IMR-90 (cell line): ENCODE measurements at regions not wholly inside any gene's neighbourhood (a gene's known extent, or its start where the extent isn't known, plus 50 kb on each side); places are given as distances from the start of the nearest gene placed in this dataset.

Experiments
- BHLHE40 ChIP-seq: fragments of 150-350 bp; IDR thresholded peaks from 2 replicates; pipeline ENCODE4 v1.6.1; 2016; ENCODE audit warnings: mild to moderate bottlenecking, low read depth, low read length
- CEBPB ChIP-seq: IDR thresholded peaks from 2 replicates; pipeline ENCODE4 v1.6.1; 2012; ENCODE audit warnings: low read depth, low read length, improper control_type of control experiment
- MAFK ChIP-seq: IDR thresholded peaks from 2 replicates; pipeline ENCODE4 v1.6.1; 2012; ENCODE audit warnings: low read depth, low read length, improper control_type of control experiment
- NFE2L2 ChIP-seq: fragments of 150-350 bp; IDR thresholded peaks from 2 replicates; pipeline ENCODE4 v1.6.1; 2016; ENCODE audit warnings: low read depth, mild to moderate bottlenecking, low read length
- POLR2A ChIP-seq: IDR thresholded peaks from 2 replicates; pipeline ENCODE4 v1.6.1; 2012; ENCODE audit warnings: mild to moderate bottlenecking, low read depth, low read length
- RFX5 ChIP-seq: IDR thresholded peaks from 2 replicates; pipeline ENCODE4 v1.8.0; 2012; ENCODE audit warnings: low read depth, mild to moderate bottlenecking, low read length, moderate library complexity
- SMC3 ChIP-seq: fragments of 150-350 bp; IDR thresholded peaks from 2 replicates; pipeline ENCODE4 v1.6.1; 2016; ENCODE audit warnings: low read depth, mild to moderate bottlenecking, antibody characterized with exemption, low read length, moderate library complexity
- TF ChIP-seq, protein P1 (sequence below): conservative IDR thresholded peaks from 2 replicates; pipeline ENCODE4 v1.5.1; 2012; ENCODE audit warnings: mild to moderate bottlenecking, low read depth, low read length, improper control_type of control experiment
- TF ChIP-seq, protein P2 (sequence below): fragments of 150-350 bp; IDR thresholded peaks from 2 replicates; pipeline ENCODE4 v1.6.1; 2017; ENCODE audit warnings: mild to moderate bottlenecking, antibody characterized with exemption, low read length, low read depth

DNA sequence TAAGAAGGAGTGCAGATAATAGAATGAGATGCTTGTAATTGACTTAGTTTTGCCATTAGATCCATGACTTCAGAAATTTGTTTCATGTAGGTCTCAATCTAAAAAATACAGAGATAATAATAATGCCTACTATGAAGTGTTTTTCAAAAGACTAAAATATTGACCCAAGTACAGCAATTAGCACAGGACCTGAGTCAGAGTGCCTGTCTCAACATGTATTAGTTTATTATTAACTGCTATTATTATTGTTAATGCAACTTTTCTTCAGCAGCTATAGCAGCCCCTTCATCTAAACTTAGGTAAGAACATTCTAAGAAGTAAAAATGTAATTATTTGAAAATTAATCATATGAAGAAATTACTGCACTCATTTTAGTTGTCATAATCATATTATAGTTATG lies 82.9 kb upstream of the HGF start:
- TF ChIP-seq MAFK (no peak), POLR2A (no peak), NFE2L2 (no peak), CEBPB (no peak), SMC3 (no peak), BHLHE40 (no peak), RFX5 (no peak)
- TF ChIP-seq, protein P1, sequence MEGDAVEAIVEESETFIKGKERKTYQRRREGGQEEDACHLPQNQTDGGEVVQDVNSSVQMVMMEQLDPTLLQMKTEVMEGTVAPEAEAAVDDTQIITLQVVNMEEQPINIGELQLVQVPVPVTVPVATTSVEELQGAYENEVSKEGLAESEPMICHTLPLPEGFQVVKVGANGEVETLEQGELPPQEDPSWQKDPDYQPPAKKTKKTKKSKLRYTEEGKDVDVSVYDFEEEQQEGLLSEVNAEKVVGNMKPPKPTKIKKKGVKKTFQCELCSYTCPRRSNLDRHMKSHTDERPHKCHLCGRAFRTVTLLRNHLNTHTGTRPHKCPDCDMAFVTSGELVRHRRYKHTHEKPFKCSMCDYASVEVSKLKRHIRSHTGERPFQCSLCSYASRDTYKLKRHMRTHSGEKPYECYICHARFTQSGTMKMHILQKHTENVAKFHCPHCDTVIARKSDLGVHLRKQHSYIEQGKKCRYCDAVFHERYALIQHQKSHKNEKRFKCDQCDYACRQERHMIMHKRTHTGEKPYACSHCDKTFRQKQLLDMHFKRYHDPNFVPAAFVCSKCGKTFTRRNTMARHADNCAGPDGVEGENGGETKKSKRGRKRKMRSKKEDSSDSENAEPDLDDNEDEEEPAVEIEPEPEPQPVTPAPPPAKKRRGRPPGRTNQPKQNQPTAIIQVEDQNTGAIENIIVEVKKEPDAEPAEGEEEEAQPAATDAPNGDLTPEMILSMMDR, result no peak
- TF ChIP-seq, protein P2, sequence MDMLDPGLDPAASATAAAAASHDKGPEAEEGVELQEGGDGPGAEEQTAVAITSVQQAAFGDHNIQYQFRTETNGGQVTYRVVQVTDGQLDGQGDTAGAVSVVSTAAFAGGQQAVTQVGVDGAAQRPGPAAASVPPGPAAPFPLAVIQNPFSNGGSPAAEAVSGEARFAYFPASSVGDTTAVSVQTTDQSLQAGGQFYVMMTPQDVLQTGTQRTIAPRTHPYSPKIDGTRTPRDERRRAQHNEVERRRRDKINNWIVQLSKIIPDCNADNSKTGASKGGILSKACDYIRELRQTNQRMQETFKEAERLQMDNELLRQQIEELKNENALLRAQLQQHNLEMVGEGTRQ, result no peak
